ENCODE measurements at regions not wholly inside any gene's neighbourhood (a gene's known extent, or its start where the extent isn't known, plus 50 kb on each side); places are given as distances from the start of the nearest gene placed in this dataset.

DNA sequence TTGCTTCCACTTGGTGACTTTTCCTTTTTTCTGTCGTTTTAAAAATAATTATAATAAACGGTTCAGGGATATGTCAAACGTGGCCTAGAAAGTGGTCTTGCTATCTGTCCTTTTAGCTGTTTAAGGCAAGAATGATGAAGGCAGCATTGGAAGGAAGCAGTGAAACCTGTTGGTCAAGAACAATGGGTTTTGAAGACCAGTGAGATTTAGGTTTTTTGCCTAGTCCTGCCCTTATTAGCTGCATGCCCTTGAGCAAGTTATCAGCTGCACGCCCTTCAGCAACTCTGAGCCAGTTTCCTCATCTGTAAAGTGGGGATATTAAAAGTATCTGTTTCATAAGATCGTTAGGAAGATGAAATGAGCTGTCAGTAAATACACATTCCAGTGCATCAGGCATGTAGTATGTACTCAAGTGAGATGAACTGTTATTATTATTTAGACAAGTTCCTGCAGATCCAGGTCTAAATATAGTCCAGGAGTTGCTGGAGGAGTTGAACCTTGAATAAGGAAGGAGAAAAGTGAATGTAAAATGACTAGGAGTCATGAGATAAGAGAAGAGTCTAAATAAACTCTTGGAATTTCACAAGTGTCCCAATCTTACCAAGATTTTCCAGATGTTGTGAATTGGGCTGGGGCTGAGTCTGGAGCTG lies 90.8 kb upstream of the HSD17B12 start:
- TF ChIP-seq, protein P1, sequence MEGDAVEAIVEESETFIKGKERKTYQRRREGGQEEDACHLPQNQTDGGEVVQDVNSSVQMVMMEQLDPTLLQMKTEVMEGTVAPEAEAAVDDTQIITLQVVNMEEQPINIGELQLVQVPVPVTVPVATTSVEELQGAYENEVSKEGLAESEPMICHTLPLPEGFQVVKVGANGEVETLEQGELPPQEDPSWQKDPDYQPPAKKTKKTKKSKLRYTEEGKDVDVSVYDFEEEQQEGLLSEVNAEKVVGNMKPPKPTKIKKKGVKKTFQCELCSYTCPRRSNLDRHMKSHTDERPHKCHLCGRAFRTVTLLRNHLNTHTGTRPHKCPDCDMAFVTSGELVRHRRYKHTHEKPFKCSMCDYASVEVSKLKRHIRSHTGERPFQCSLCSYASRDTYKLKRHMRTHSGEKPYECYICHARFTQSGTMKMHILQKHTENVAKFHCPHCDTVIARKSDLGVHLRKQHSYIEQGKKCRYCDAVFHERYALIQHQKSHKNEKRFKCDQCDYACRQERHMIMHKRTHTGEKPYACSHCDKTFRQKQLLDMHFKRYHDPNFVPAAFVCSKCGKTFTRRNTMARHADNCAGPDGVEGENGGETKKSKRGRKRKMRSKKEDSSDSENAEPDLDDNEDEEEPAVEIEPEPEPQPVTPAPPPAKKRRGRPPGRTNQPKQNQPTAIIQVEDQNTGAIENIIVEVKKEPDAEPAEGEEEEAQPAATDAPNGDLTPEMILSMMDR (IDR thresholded peaks at IDR 0.05), result no peak
- ATAC-seq, result no peak
- Histone ChIP-seq H3K27ac (no peak overlapping the region), H3K4me1 (no peaks in the 10 kb centered on the region), H3K27me3 (peaks cover 0 to 81% (median 52%) of the 10 kb centered on the region in 7 donors), H3K4me3 (no peak overlapping the region), H3K9me3 (no peaks in the 10 kb centered on the region), H3K36me3 (no peaks in the 10 kb centered on the region)
- WGBS, 2 donors, result 72 to 73% methylated on average over 5 of the region's 5 CpGs
- DNase-seq, result no peak
- intact Hi-C loops (cut with DNase I), result no loop called here

DNA sequence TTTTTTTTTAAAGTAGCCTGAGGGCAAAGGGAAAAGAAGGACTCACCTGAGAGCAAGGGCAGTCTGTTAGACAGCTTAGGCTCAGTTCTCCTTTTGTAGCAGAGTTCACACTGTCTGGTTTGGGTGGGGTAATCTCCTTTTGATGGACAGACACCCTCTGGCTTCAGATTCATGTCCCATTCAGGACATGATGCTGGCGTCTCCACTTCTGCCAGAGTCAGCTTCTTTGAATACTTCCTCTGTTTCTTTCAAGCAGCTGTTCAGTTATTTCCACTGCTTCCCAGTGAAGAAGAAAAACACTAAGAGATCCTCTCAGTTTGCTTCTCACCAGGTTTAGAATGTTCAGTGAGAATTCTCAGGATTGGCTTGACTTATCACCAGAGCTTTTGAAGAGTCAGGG lies 79.0 kb upstream of the HSD17B12 start:
- Histone ChIP-seq H3K27me3 (peaks cover 0 to 37% (median 14%) of the 10 kb centered on the region in 7 donors), H3K27ac (no peak overlapping the region), H3K4me1 (no peaks in the 10 kb centered on the region), H3K36me3 (no peaks in the 10 kb centered on the region), H3K4me3 (no peak overlapping the region), H3K9me3 (peaks cover 0 to 10% (median 0%) of the 10 kb centered on the region in 11 donors)
- intact Hi-C loops (cut with DNase I), result no loop called here
- DNase-seq (no peak), ATAC-seq (no peak)
- TF ChIP-seq, protein P1 (IDR thresholded peaks at IDR 0.05), result no peak
- WGBS, 2 donors, result 30 to 38% methylated on average over 1 of the region's 1 CpG

DNA sequence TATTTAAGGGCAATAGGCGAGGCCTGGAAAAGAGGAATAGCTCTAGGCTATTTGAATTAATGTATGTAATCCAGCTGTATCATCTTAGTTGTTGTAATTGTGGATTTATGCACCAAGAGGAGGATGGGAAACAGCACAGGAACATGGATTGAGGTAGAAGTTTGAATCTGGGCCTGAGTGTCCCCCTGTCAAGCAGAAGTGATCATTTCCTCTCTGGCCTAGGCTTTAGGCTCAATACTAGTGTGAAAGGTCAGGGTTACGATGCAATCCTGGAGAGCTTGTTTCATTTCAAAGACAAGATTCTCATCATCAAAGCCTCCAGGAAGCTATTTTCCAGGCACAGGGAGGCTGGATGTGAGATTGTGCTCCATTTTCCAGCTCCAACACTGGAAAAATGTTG lies 77.9 kb upstream of the HSD17B12 start:
- H3K27me3 ChIP-seq, result peaks cover 0 to 37% (median 8%) of the 10 kb centered on the region in 7 donors
- TF ChIP-seq, protein P1 (IDR thresholded peaks at IDR 0.05), result no peak
- intact Hi-C loops (cut with DNase I), result no loop called here
- H3K4me1 ChIP-seq, result no peaks in the 10 kb centered on the region
- ATAC-seq (no peak), DNase-seq (no peak)
- no peak overlapping the region for H3K27ac ChIP-seq
- no peak overlapping the region for H3K4me3 ChIP-seq
- H3K36me3 ChIP-seq, result no peaks in the 10 kb centered on the region
- WGBS, 2 donors, result 85% methylated on average over 2 of the region's 2 CpGs
- peaks cover 0 to 10% (median 0%) of the 10 kb centered on the region in 11 donors for H3K9me3 ChIP-seq

DNA sequence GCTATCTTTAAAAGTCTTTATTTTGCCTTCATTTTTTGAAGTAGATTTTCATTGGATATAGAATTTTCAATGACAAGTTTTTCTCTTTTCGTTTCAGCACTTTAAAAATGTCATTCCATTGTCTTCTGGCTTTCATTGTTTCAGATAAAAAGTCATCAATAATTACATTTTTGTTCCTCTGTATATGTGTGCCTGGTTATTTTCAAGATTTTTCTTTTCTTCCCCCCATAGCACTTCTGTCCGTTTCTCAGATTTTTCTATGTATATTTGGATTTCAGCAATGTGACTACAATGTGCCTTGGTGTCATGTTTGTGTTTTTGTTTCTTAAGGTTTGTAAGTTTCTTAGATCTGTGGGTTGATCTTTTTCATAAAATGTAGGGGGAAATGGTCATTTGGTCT lies 66.3 kb upstream of the HSD17B12 start:
- TF ChIP-seq, protein P1 (IDR thresholded peaks at IDR 0.05), result no peak
- Histone ChIP-seq H3K4me1 (no peaks in the 10 kb centered on the region), H3K27me3 (peaks cover 0 to 27% (median 6%) of the 10 kb centered on the region in 7 donors), H3K36me3 (no peaks in the 10 kb centered on the region), H3K27ac (no peak overlapping the region), H3K4me3 (no peak overlapping the region), H3K9me3 (peaks cover 0 to 25% (median 7%) of the 10 kb centered on the region in 11 donors)
- DNase-seq (no peak), ATAC-seq (no peak)
- intact Hi-C loops (cut with DNase I), result no loop called here
- WGBS, 2 donors, result 70 to 73% methylated on average over 2 of the region's 2 CpGs
